Transverse colon (tissue), 4 donors: ENCODE measurements at regions not wholly inside any gene's neighbourhood (a gene's known extent, or its start where the extent isn't known, plus 50 kb on each side); places are given as distances from the start of the nearest gene placed in this dataset.

Experiments used
- DNase-seq: peaks from one replicate; pipeline ENCODE4 v3.0.0-alpha.2; 2019
- H3K27ac ChIP-seq, 4 donors: fragments of 200-600 bp; sonication (generic); 2 replicates each; pipeline ENCODE4 v1.5.1; 2016 to 2018; ENCODE audit warnings: inconsistent platforms in 4 of 4
- H3K27me3 ChIP-seq: fragments of 200-600 bp; sonication (generic); 2 replicates; pipeline ENCODE4 v1.5.1; 2017; ENCODE audit warnings: inconsistent platforms
- H3K36me3 ChIP-seq, 4 donors: fragments of 200-600 bp; sonication (generic); 2 replicates each; pipeline ENCODE4 v1.5.1; 2017 to 2019; ENCODE audit warnings: inconsistent platforms in 4 of 4
- H3K4me1 ChIP-seq, 4 donors: fragments of 200-600 bp; sonication (generic); 2 replicates each; pipeline ENCODE4 v1.5.1; 2017 to 2020; ENCODE audit warnings: inconsistent platforms in 4 of 4
- H3K4me3 ChIP-seq, 4 donors: fragments of 200-600 bp; sonication (generic); 1 replicate in 1 of 4; 2 replicates in 3 of 4; pipeline versions ENCODE4 v1.5.1 to v1.6.1; 2017 to 2019; ENCODE audit warnings: inconsistent platforms in 4 of 4
- H3K9me3 ChIP-seq, 2 donors: fragments of 200-600 bp; sonication (generic); 2 replicates each; pipeline ENCODE4 v1.5.1; 2017 to 2019; ENCODE audit warnings: inconsistent platforms in 2 of 2
- EP300 ChIP-seq: sonication (generic); formaldehyde crosslinking; IDR thresholded peaks from one replicate; pipeline ENCODE4 v1.6.1; 2017; ENCODE audit warnings: antibody characterized with exemption, low read depth
- POLR2A ChIP-seq: fragments of 450-650 bp; IDR thresholded peaks from one replicate; pipeline ENCODE4 v1.6.1; 2016; ENCODE audit warnings: antibody characterized with exemption, mild to moderate bottlenecking, moderate library complexity
- POLR2AphosphoS5 ChIP-seq, 3 donors: sonication (generic); formaldehyde crosslinking; IDR thresholded peaks; one replicate each; pipeline ENCODE4 v1.6.1; 2016; ENCODE audit warnings: antibody characterized with exemption in 3 of 3
- WGBS, 2 donors: methylation state at CpG; one replicate each; pipeline ENCODE4 v1.1.5; 2018; ENCODE audit warnings: low coverage in 1 of 2; 5-methylcytosine and 5-hydroxymethylcytosine counted together
- in situ Hi-C, 4 donors: fragments of 200-750 bp; cut with MboI; loops; one replicate each; pipeline versions ENCODE4 v1.15.0 to v1.15.1; 2017; ENCODE audit warnings: low sequenced_read_pairs in 3 of 4, low pct_ligation_motif_present in 1 of 4, low pct_unique_long_range_greater_than_20kb in 1 of 4
- intact Hi-C: fragments of 100-400 bp; cut with DNase I; formaldehyde crosslinking; loops from one replicate; pipeline ENCODE4 v1.15.1; 2023; ENCODE audit warnings: low total_unique reads
- TF ChIP-seq, protein P1 (sequence below), 5 experiments: fragments of 200-600 bp in 3 of 5; fragments of 450-650 bp in 2 of 5; sonication (generic) in 3 of 5; IDR thresholded peaks; 1 replicate in 2 of 5; 2 replicates in 3 of 5; pipeline ENCODE4 v1.5.1; 2016 to 2017; ENCODE audit warnings: antibody characterized with exemption in 5 of 5, inconsistent platforms in 3 of 5, mild to moderate bottlenecking in 2 of 5, moderate library complexity in 1 of 5

DNA sequence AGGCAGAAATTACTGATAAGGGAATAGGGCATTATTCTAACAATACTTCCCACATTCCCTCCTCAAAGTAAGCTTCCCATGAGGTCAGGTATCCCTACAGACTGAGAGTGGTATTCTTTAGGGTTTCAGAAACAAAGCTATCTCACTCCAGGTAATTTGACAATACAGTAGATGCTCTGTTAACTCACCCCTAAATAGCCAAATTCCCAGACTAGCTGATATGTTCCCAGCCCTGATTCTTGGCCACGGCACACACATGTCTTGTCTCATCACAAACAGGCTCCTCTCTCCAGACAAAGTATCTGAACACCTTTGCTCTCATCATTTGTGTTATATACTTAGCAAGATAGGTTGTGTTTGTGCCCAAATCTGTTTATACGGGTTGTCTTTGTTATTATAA lies 139.9 kb downstream of the ZNF608 start:
- Histone ChIP-seq H3K4me1 (peaks cover 0 to 2% (median 0%) of the 10 kb centered on the region in 4 donors), H3K27me3 (no peaks in the 10 kb centered on the region), H3K36me3 (no peaks in the 10 kb centered on the region), H3K9me3 (no peaks in the 10 kb centered on the region), H3K4me3 (no peak overlapping the region), H3K27ac (no peak overlapping the region)
- DNase-seq: no peak
- intact Hi-C loops (no loop called here), in situ Hi-C loops (no loop called here)
- no peak for TF ChIP-seq POLR2A
- no peak for TF ChIP-seq EP300
- TF ChIP-seq POLR2AphosphoS5 (IDR thresholded peaks at IDR 0.05): no peak
- TF ChIP-seq, protein P1, sequence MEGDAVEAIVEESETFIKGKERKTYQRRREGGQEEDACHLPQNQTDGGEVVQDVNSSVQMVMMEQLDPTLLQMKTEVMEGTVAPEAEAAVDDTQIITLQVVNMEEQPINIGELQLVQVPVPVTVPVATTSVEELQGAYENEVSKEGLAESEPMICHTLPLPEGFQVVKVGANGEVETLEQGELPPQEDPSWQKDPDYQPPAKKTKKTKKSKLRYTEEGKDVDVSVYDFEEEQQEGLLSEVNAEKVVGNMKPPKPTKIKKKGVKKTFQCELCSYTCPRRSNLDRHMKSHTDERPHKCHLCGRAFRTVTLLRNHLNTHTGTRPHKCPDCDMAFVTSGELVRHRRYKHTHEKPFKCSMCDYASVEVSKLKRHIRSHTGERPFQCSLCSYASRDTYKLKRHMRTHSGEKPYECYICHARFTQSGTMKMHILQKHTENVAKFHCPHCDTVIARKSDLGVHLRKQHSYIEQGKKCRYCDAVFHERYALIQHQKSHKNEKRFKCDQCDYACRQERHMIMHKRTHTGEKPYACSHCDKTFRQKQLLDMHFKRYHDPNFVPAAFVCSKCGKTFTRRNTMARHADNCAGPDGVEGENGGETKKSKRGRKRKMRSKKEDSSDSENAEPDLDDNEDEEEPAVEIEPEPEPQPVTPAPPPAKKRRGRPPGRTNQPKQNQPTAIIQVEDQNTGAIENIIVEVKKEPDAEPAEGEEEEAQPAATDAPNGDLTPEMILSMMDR (IDR thresholded peaks at IDR 0.05): no peak
- 86 to 100% methylated on average over 2 of the region's 2 CpGs for WGBS, 2 donors

DNA sequence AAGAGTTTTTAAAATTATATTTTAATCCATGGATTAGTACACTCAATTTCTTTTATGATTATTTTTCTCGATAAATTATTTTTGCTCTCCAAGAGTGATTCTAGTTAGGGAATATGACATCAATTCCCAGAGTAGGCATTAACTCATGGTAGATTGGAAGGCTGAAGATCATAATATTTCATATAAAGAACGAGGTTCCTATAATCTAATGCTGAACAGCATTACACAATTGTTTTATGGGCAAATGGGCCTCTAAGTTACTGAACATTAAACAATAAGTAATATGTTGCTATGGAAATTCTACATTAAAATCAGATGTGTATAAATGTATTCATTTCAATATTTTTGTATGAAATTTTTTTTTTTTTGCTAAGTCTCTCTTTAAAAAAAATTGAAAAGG lies 140.3 kb downstream of the ZNF608 start:
- H3K27me3 ChIP-seq: no peaks in the 10 kb centered on the region
- in situ Hi-C loops: no loop called here
- no peak overlapping the region for H3K4me3 ChIP-seq
- TF ChIP-seq EP300 (no peak), POLR2A (no peak), POLR2AphosphoS5 (IDR thresholded peaks at IDR 0.05) (no peak)
- TF ChIP-seq, protein P1 (IDR thresholded peaks at IDR 0.05): no peak
- 62 to 66% methylated on average over 2 of the region's 2 CpGs for WGBS, 2 donors
- H3K4me1 ChIP-seq: peaks cover 0 to 2% (median 0%) of the 10 kb centered on the region in 4 donors
- DNase-seq: no peak
- no peaks in the 10 kb centered on the region for H3K9me3 ChIP-seq
- H3K27ac ChIP-seq: no peak overlapping the region
- H3K36me3 ChIP-seq: no peaks in the 10 kb centered on the region
- intact Hi-C loops: no loop called here

DNA sequence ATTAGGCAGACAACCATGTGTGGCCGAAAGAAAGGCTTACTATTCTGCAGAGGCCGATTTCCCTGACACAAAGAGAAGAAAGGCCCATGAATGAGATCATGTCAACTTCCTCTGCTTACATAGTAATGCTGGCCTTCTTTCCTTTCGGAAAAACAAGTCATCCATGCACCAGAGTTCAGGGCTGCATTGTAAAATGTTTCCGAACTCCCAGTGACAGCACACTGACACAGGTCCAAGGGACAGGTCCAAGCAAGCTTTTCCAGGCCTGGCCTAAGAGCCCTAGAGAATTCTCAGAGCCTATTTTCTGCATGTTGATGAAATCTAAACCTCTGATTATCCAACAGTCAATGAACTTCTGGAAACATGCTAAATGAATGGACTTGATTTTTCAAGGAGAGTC lies 140.9 kb downstream of the ZNF608 start:
- no peaks in the 10 kb centered on the region for H3K9me3 ChIP-seq
- peak overlapping the region in 1 of 4 donors; percentile 18 for H3K27ac ChIP-seq
- H3K27me3 ChIP-seq: no peaks in the 10 kb centered on the region
- H3K4me1 ChIP-seq: peaks cover 0 to 2% (median 0%) of the 10 kb centered on the region in 4 donors
- no peaks in the 10 kb centered on the region for H3K36me3 ChIP-seq
- 76 to 83% methylated on average over 3 to 4 of the region's 4 CpGs for WGBS, 2 donors
- in situ Hi-C loops: no loop called here
- no peak overlapping the region for H3K4me3 ChIP-seq
- intact Hi-C loops: no loop called here
- TF ChIP-seq POLR2AphosphoS5 (IDR thresholded peaks at IDR 0.05) (no peak), POLR2A (no peak), EP300 (no peak)
- TF ChIP-seq, protein P1 (IDR thresholded peaks at IDR 0.05): no peak
- DNase-seq: no peak

DNA sequence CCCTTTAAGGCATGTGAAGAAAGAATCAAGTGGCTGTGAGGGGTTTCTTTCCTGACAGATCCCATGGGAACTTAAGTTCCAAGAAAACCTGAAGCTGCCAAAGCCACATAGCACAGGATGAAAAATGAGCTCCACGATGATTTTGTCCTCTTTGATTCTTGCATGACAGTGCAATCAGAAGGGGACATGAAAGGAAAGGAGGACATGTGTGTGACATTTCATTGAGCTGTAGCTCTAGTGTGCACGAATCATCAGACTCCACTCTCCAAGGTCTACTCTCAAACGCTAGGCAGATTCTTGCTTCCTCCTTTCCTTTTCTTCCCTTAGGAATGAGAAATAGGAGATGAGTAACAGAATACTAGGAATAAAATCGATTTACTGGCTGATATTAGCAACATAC lies 142.0 kb downstream of the ZNF608 start:
- Histone ChIP-seq H3K4me1 (peaks cover 1 to 13% (median 10%) of the 10 kb centered on the region in 4 donors), H3K36me3 (no peaks in the 10 kb centered on the region), H3K9me3 (no peaks in the 10 kb centered on the region), H3K4me3 (no peak overlapping the region), H3K27ac (no peak overlapping the region), H3K27me3 (no peaks in the 10 kb centered on the region)
- in situ Hi-C loops: no loop called here
- TF ChIP-seq, protein P1 (IDR thresholded peaks at IDR 0.05): no peak
- TF ChIP-seq POLR2AphosphoS5 (IDR thresholded peaks at IDR 0.05) (no peak), POLR2A (no peak), EP300 (no peak)
- no peak for DNase-seq
- WGBS, 2 donors: 63 to 78% methylated on average over 4 of the region's 4 CpGs
- intact Hi-C loops: no loop called here
